NT2/D1 (cell line): ENCODE measurements at regions not wholly inside any gene's neighbourhood (a gene's known extent, or its start where the extent isn't known, plus 50 kb on each side); places are given as distances from the start of the nearest gene placed in this dataset.

ENCODE experiments used
- SUZ12 ChIP-seq: IDR thresholded peaks from 2 replicates; pipeline ENCODE4 v1.6.1; 2011; ENCODE audit not compliant: insufficient read length, insufficient read depth; ENCODE audit errors: extremely low read depth
- YY1 ChIP-seq: IDR thresholded peaks from 2 replicates; pipeline ENCODE4 v1.6.1; 2011; ENCODE audit not compliant: insufficient read length, insufficient read depth

DNA sequence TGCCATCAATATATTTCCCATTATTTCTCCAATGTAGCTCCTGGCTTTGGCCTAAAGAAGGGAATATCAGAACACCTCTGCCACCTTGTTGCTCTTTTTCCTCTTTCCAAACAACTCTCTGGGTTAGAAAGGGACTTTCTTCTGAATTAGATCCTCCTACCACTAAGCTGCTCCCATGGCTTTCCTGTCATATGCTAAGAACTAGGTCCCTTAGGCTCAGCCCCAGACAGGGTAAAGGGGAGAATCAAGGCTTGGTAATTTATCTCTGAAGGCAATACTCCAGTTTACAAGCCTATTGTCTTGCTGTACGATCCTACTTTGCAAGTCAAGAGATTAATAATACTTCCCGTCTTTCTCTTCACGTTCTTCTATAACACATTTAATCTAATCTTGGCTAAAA lies 373.2 kb upstream of the DAB1 start:
- TF ChIP-seq SUZ12 (no peak), YY1 (no peak)
